ENCODE measurements at regions not wholly inside any gene's neighbourhood (a gene's known extent, or its start where the extent isn't known, plus 50 kb on each side); places are given as distances from the start of the nearest gene placed in this dataset.

- Mint-ChIP-seq H3K4me3 (ENCODE audit: unreplicated experiment) (no peak overlapping the region), H3K4me1 (ENCODE audit: unreplicated experiment) (no peaks in the 10 kb centered on the region), H3K27me3 (ENCODE audit: unreplicated experiment) (no peaks in the 10 kb centered on the region), H3K36me3 (ENCODE audit: low read depth, unreplicated experiment) (no peaks in the 10 kb centered on the region), H3K9me3 (ENCODE audit: unreplicated experiment) (no peaks in the 10 kb centered on the region), H3K27ac (ENCODE audit: unreplicated experiment) (no peak overlapping the region)
- DNase-seq (ENCODE audit: low spot score): no peak
- TF ChIP-seq CTCF (IDR thresholded peaks at IDR 0.05; ENCODE audit: unreplicated experiment): no peak
Observed at GRCh38 chr9:21638104-21638503, 156.0 kb upstream of the IFNE start.

- no peak for DNase-seq (ENCODE audit: low spot score)
- no peak for TF ChIP-seq CTCF (IDR thresholded peaks at IDR 0.05; ENCODE audit: unreplicated experiment)
- no peak overlapping the region for H3K4me3 Mint-ChIP-seq (ENCODE audit: unreplicated experiment)
- H3K27ac Mint-ChIP-seq (ENCODE audit: unreplicated experiment): no peak overlapping the region
- H3K36me3 Mint-ChIP-seq (ENCODE audit: low read depth, unreplicated experiment): no peaks in the 10 kb centered on the region
- no peaks in the 10 kb centered on the region for H3K9me3 Mint-ChIP-seq (ENCODE audit: unreplicated experiment)
- H3K27me3 Mint-ChIP-seq (ENCODE audit: unreplicated experiment): no peaks in the 10 kb centered on the region
- H3K4me1 Mint-ChIP-seq (ENCODE audit: unreplicated experiment): no peaks in the 10 kb centered on the region
Observed at GRCh38 chr9:21653091-21653490, 149.3 kb upstream of the MTAP start.

GRCh38 chr9:21653589-21653988 is 148.8 kb upstream of the MTAP start:
- H3K27me3 Mint-ChIP-seq (ENCODE audit: unreplicated experiment): no peaks in the 10 kb centered on the region
- no peak for DNase-seq (ENCODE audit: low spot score)
- no peaks in the 10 kb centered on the region for H3K36me3 Mint-ChIP-seq (ENCODE audit: low read depth, unreplicated experiment)

GRCh38 chr9:21656776-21657674 is 145.4 kb upstream of the MTAP start:
- H3K27ac Mint-ChIP-seq (ENCODE audit: unreplicated experiment): no peak overlapping the region
- H3K27me3 Mint-ChIP-seq (ENCODE audit: unreplicated experiment): no peaks in the 10 kb centered on the region
- H3K36me3 Mint-ChIP-seq (ENCODE audit: low read depth, unreplicated experiment): no peaks in the 10 kb centered on the region
- no peaks in the 10 kb centered on the region for H3K4me1 Mint-ChIP-seq (ENCODE audit: unreplicated experiment)
- no peak for TF ChIP-seq CTCF (IDR thresholded peaks at IDR 0.05; ENCODE audit: unreplicated experiment)
- no peaks in the 10 kb centered on the region for H3K9me3 Mint-ChIP-seq (ENCODE audit: unreplicated experiment)
- no peak overlapping the region for H3K4me3 Mint-ChIP-seq (ENCODE audit: unreplicated experiment)
- no peak for DNase-seq (ENCODE audit: low spot score)

More at GRCh38 chr9:21653589-21653988, 148.8 kb upstream of the MTAP start:
- Mint-ChIP-seq H3K4me1 (ENCODE audit: unreplicated experiment) (no peaks in the 10 kb centered on the region), H3K9me3 (ENCODE audit: unreplicated experiment) (no peaks in the 10 kb centered on the region), H3K4me3 (ENCODE audit: unreplicated experiment) (no peak overlapping the region), H3K27ac (ENCODE audit: unreplicated experiment) (no peak overlapping the region)
- TF ChIP-seq CTCF (IDR thresholded peaks at IDR 0.05; ENCODE audit: unreplicated experiment): no peak

GRCh38 chr9:21657966-21658667 is 144.3 kb upstream of the MTAP start:
- Mint-ChIP-seq H3K4me1 (ENCODE audit: unreplicated experiment) (no peaks in the 10 kb centered on the region), H3K4me3 (ENCODE audit: unreplicated experiment) (no peak overlapping the region), H3K27me3 (ENCODE audit: unreplicated experiment) (no peaks in the 10 kb centered on the region), H3K36me3 (ENCODE audit: low read depth, unreplicated experiment) (no peaks in the 10 kb centered on the region), H3K27ac (ENCODE audit: unreplicated experiment) (no peak overlapping the region), H3K9me3 (ENCODE audit: unreplicated experiment) (no peaks in the 10 kb centered on the region)
- TF ChIP-seq CTCF (IDR thresholded peaks at IDR 0.05; ENCODE audit: unreplicated experiment): no peak
- no peak for DNase-seq (ENCODE audit: low spot score)
